Thoracic aorta (tissue), 2 donors: ENCODE measurements at regions not wholly inside any gene's neighbourhood (a gene's known extent, or its start where the extent isn't known, plus 50 kb on each side); places are given as distances from the start of the nearest gene placed in this dataset.
"Not testable (repeated sequence)": the region's sequence is repeated elsewhere in the genome, so short reads cannot be mapped to it uniquely, and the experiment has no call there.

ENCODE experiments used
- ATAC-seq: fragments of 150-250 bp; one replicate; pipeline ENCODE4 v1.8.0; 2017; ENCODE audit warnings: low read depth; ENCODE audit not compliant: insufficient number of reproducible peaks, low FRiP score
- DNase-seq: peaks from one replicate; pipeline ENCODE4 v3.0.0-alpha.2; 2020; ENCODE audit warnings: low spot score
- H3K27ac ChIP-seq, 2 donors: fragments of 200-600 bp; sonication (generic); 1 replicate in 1 of 2; 2 replicates in 1 of 2; pipeline ENCODE4 v1.5.1; 2016; ENCODE audit warnings: mild to moderate bottlenecking in 2 of 2, moderate library complexity in 2 of 2
- H3K27me3 ChIP-seq: fragments of 200-600 bp; sonication (generic); replicated peaks from 2 replicates; pipeline ENCODE4 v1.6.0; 2016; ENCODE audit warnings: mild to moderate bottlenecking; ENCODE audit not compliant: insufficient read depth
- H3K36me3 ChIP-seq: fragments of 200-600 bp; sonication (generic); one replicate; pipeline ENCODE4 v1.5.1; 2016
- H3K4me1 ChIP-seq, 2 donors: fragments of 200-600 bp; sonication (generic); 1 replicate in 1 of 2; 2 replicates in 1 of 2; pipeline versions ENCODE4 v1.5.1 to v1.6.0; 2016; ENCODE audit warnings: low read depth in 2 of 2, mild to moderate bottlenecking in 1 of 2; ENCODE audit not compliant: control insufficient read depth in 1 of 2
- H3K4me3 ChIP-seq: fragments of 200-600 bp; sonication (generic); 2 replicates; pipeline ENCODE4 v1.5.1; 2016; ENCODE audit warnings: mild to moderate bottlenecking
- H3K9me3 ChIP-seq: fragments of 200-600 bp; sonication (generic); 2 replicates; pipeline ENCODE4 v1.5.1; 2016

DNA sequence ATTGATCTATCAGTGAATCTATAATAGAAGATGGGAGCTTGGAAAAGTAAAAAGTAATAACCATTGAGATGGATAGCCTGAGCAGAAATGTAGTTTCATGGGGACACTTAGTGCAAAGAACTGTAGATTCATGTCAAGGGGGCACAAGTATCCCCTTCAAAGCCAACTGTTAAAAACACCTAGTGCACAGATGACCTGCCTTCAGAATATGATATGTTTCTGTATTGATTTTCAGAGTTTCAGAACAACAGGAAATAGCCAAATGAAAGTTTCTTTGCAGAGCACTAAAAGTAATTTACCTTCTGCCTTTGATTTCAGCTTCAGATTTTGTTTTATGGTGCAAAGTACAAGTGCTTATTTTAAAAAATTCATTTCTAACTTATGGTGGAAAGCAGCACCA lies 169.9 kb downstream of the SPDYE17 start:
- not testable (repeated sequence) for H3K36me3 ChIP-seq, H3K9me3 ChIP-seq, H3K27ac ChIP-seq, H3K4me1 ChIP-seq, H3K27me3 ChIP-seq, DNase-seq, H3K4me3 ChIP-seq, ATAC-seq

DNA sequence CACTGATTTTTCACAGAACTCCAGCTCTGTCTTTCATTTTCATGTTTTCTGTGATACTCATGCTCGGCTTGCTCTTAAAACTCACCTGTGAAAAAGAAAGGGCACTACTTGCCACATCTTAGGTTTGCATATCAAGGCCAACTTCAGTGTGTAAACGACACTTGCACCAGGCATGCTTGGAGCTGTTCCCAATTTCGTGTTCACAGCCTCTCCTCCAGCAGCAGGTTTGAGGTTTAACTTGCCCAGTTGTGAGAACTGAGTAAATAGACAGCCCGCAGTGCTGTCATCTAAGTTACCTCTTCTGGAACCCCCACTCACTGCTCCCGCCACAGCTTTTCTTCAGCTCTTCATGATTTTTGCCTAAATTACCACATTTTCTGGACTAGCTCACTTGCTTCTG lies 172.2 kb downstream of the SPDYE17 start:
- not testable (repeated sequence) for H3K9me3 ChIP-seq, H3K27ac ChIP-seq, H3K36me3 ChIP-seq, H3K27me3 ChIP-seq, H3K4me3 ChIP-seq, H3K4me1 ChIP-seq, DNase-seq, ATAC-seq

DNA sequence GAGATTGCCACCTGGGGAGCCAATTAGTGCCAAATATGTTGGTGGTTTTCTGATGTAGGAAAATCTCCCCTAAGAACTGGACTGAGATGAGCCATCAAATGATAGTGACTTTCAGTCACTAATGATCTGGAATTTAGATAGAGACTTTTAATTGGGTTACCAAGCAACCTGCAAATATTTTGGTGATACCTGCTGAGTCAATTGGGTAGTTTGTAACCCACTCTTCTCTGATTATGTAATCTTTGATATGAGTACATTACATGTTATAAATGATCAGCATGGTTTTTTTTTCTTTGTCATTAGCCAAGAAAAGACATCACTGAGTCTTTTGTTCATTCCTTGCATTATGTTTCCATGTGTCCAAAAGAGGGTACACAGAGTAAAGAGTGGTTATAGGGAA lies 177.5 kb downstream of the SPDYE17 start:
- not testable (repeated sequence) for ATAC-seq, H3K4me3 ChIP-seq, H3K4me1 ChIP-seq, H3K27ac ChIP-seq, H3K27me3 ChIP-seq, H3K9me3 ChIP-seq, H3K36me3 ChIP-seq, DNase-seq

- not testable (repeated sequence) for H3K27ac ChIP-seq, DNase-seq, H3K27me3 ChIP-seq, H3K36me3 ChIP-seq, ATAC-seq, H3K9me3 ChIP-seq, H3K4me3 ChIP-seq, H3K4me1 ChIP-seq
These were observed 179.2 kb downstream of the SPDYE17 start for GRCh38 chr7:76852787-76853584.

GRCh38 chr7:76852362-76852761 lies 179.8 kb downstream of the SPDYE17 start:
- not testable (repeated sequence) for H3K27me3 ChIP-seq, H3K9me3 ChIP-seq, H3K4me3 ChIP-seq, H3K36me3 ChIP-seq, H3K4me1 ChIP-seq, DNase-seq, ATAC-seq, H3K27ac ChIP-seq

DNA sequence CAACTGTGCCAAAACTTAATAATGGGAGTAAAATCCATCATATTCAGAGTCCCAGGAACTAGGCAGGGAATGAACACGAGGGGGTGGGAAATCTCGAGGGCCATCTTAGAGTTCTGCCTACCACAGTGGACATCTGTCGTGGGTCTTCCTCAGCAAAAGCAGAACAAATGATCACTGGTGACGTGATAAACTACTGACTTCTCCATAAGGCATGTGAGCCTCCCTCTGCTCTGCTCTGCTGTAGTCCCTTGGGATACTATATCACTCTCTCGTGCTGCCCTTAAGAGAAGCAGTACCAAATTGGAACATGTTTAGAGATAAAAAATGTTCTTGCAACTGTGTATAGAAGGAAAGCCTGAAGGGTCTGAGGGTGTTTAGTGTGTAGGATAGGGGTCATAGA lies 180.5 kb downstream of the SPDYE17 start:
- not testable (repeated sequence) for H3K4me1 ChIP-seq, ATAC-seq, H3K9me3 ChIP-seq, H3K4me3 ChIP-seq, H3K27me3 ChIP-seq, H3K27ac ChIP-seq, DNase-seq, H3K36me3 ChIP-seq

GRCh38 chr7:76849887-76850563 lies 182.1 kb downstream of the SPDYE17 start:
- H3K9me3 ChIP-seq, H3K36me3 ChIP-seq, H3K4me1 ChIP-seq, H3K4me3 ChIP-seq, DNase-seq, H3K27me3 ChIP-seq, H3K27ac ChIP-seq, ATAC-seq: not testable (repeated sequence)

GRCh38 chr7:76839879-76840278 lies 192.3 kb downstream of the SPDYE17 start:
- not testable (repeated sequence) for H3K9me3 ChIP-seq, H3K27ac ChIP-seq, H3K4me3 ChIP-seq, DNase-seq, ATAC-seq, H3K27me3 ChIP-seq, H3K4me1 ChIP-seq, H3K36me3 ChIP-seq

GRCh38 chr7:76839214-76839613 lies 192.9 kb downstream of the SPDYE17 start:
- H3K4me3 ChIP-seq, H3K4me1 ChIP-seq, DNase-seq, ATAC-seq, H3K36me3 ChIP-seq, H3K9me3 ChIP-seq, H3K27me3 ChIP-seq, H3K27ac ChIP-seq: not testable (repeated sequence)

- not testable (repeated sequence) for H3K9me3 ChIP-seq, ATAC-seq, H3K36me3 ChIP-seq, H3K27me3 ChIP-seq, H3K4me1 ChIP-seq, H3K27ac ChIP-seq, H3K4me3 ChIP-seq, DNase-seq
These were observed 193.8 kb downstream of the SPDYE17 start for GRCh38 chr7:76838357-76838756.

DNA sequence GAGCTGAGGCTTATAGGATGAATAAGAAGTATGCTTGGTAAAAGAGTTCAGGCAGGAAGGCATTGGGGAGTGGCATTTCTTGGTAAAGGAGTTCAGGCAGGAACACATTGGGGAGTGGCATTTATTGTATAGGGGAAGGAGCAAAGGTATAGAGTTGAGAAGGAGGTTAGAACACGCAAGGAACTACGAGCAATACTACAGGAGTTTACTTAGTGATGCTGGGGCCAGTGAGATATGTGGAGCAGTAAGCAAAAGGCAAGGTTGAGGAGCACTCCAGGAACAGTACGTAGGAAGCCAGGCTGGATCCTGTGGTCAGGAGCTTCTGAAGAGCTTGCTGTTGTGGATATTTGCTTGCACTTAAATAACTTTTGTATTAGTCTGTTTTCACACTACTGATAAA lies 202.2 kb upstream of the POMZP3 start:
- DNase-seq, ATAC-seq, H3K27ac ChIP-seq, H3K4me1 ChIP-seq, H3K4me3 ChIP-seq, H3K9me3 ChIP-seq, H3K27me3 ChIP-seq, H3K36me3 ChIP-seq: not testable (repeated sequence)

- not testable (repeated sequence) for H3K9me3 ChIP-seq, H3K4me3 ChIP-seq, ATAC-seq, DNase-seq, H3K4me1 ChIP-seq, H3K27ac ChIP-seq, H3K36me3 ChIP-seq, H3K27me3 ChIP-seq
These were observed 199.1 kb upstream of the POMZP3 start for GRCh38 chr7:76826181-76826580.

DNA sequence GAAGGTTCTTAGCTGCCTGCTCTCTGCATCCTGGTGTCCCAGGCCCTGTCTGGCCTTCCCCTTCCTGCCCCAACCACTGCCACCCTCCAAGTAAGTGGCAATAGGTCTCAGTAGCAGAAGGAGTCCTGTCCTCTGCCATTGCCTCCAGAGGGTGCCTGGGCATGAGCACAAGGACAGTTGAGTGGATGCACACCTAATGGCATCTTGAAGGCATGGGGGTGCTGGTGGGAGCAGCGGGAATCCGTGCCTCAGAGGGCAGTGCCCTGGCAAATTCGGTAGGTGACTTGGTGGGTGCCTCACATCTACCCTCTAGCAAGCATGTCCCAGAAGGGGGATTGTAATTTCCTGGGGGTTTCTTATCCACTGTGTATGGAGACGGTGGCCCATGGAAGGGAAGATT lies 182.8 kb upstream of the POMZP3 start:
- not testable (repeated sequence) for H3K27ac ChIP-seq, H3K4me1 ChIP-seq, DNase-seq, H3K4me3 ChIP-seq, H3K27me3 ChIP-seq, H3K9me3 ChIP-seq, H3K36me3 ChIP-seq, ATAC-seq
